Heart left ventricle (tissue), 16 donors: ENCODE measurements at regions not wholly inside any gene's neighbourhood (a gene's known extent, or its start where the extent isn't known, plus 50 kb on each side); places are given as distances from the start of the nearest gene placed in this dataset.

Experiments used
- ATAC-seq, 4 donors: fragments of 200-7000 bp; cut with Tn5 transposase; one replicate each; pipeline ENCODE4 v1.9.1; 2020 to 2022; ENCODE audit warnings: moderate library complexity in 4 of 4, mild to moderate bottlenecking in 3 of 4, moderate number of reproducible peaks in 1 of 4
- DNase-seq, 5 donors: peaks; one replicate each; pipeline ENCODE4 v3.0.0-alpha.2; 2020
- H3K27ac ChIP-seq, 12 donors: fragments of 200-600 bp; sonication (generic) in 4 of 12; one replicate each; pipeline versions ENCODE4 v1.5.0 to v1.8.0; 2016 to 2022; ENCODE audit warnings: mild to moderate bottlenecking in 2 of 12
- H3K27me3 ChIP-seq, 9 donors: fragments of 200-600 bp; sonication (generic) in 2 of 9; one replicate each; pipeline versions ENCODE4 v1.5.1 to v1.8.0; 2016 to 2022; ENCODE audit warnings: mild to moderate bottlenecking in 3 of 9
- H3K36me3 ChIP-seq, 9 donors: fragments of 200-600 bp; sonication (generic) in 2 of 9; one replicate each; pipeline versions ENCODE4 v1.5.0 to v1.8.0; 2018 to 2022; ENCODE audit warnings: mild to moderate bottlenecking in 2 of 9
- H3K4me1 ChIP-seq, 12 donors: fragments of 200-600 bp; sonication (generic) in 4 of 12; one replicate each; pipeline versions ENCODE4 v1.5.0 to v1.8.0; 2016 to 2022; ENCODE audit warnings: mild to moderate bottlenecking in 3 of 12
- H3K4me3 ChIP-seq, 12 donors: fragments of 200-600 bp; sonication (generic) in 4 of 12; one replicate each; pipeline versions ENCODE4 v1.5.0 to v1.8.0; 2017 to 2022; ENCODE audit warnings: mild to moderate bottlenecking in 9 of 12, moderate library complexity in 4 of 12
- H3K9me3 ChIP-seq, 12 donors: fragments of 200-600 bp; sonication (generic) in 4 of 12; one replicate each; pipeline versions ENCODE4 v1.5.0 to v1.8.0; 2016 to 2022; ENCODE audit warnings: mild to moderate bottlenecking in 1 of 12
- POLR2A ChIP-seq, 2 donors: fragments of 450-650 bp; IDR thresholded peaks; one replicate each; pipeline ENCODE4 v1.6.1; 2017; ENCODE audit warnings: antibody characterized with exemption in 2 of 2, mild to moderate bottlenecking in 2 of 2, moderate library complexity in 2 of 2
- WGBS, 4 donors: extraction: QIAGEN DNeasy Blood & Tissue Kit in 2 of 4; methylation state at CpG; one replicate each; pipeline versions ENCODE4 v1.1.5 to v1.1.7; 2013 to 2018; 5-methylcytosine and 5-hydroxymethylcytosine counted together
- intact Hi-C, 10 donors: fragments of 100-400 bp; cut with DNase I; formaldehyde crosslinking; loops; one replicate each; pipeline versions ENCODE4 v1.11.1 to v1.14.2; 2022
- TF ChIP-seq, protein P1 (sequence below), 12 donors: fragments of 200-600 bp; sonication (generic) in 4 of 12; IDR thresholded peaks; one replicate each; pipeline versions ENCODE4 v1.5.0 to v1.8.0; 2018 to 2022; ENCODE audit warnings: antibody characterized with exemption in 12 of 12, mild to moderate bottlenecking in 5 of 12
- donor health status: ischemic (EF 13 %, LVEDD 7.1; RV severe dilation, severe dysfunction).
- donor health status: healthy with polysubstance abuse.
- donor health status: DM: no; HTN: yes; CAD: no.
- donor health status: DM: no; HTN: no; CAD: no.
- donor health status: ischemic (EF 25% LVEDD 6.9; RV normal size, moderate dysfunction).
- donor health status: ischemic (EF 25% LVEDD 5.7; RV mildly dilated, moderate dysfunction).
- donor health status: healthy.
- donor health status: DM: yes; HTN: yes; CAD: no.
- donor health status: ischemic (EF 35%, LVEDD 5.7; RV mildly dilated, moderate dysfunction).
- donor health status: nonischemic (EF 11% LVEDD 7.7; RV severe dilation, severe dysfunction).
- donor health status: DM: yes; HTN: yes; CAD: no.
- donor health status: PGD.
- donor health status: ischemic (EF 29% LVEDD 5.4; RV normal size, mild dysfunction).
- donor health status: nonischemic (EF 23%, LVEDD 6.1; RV moderate dilation, normal function).

- intact Hi-C loops, result loop anchor here in 2 of 10 donors (10.0 kb wide), 2 partner anchors 80 to 90 kb away; no protein-coding TSS in a partner anchor
- ATAC-seq, result no peak
- no peak for TF ChIP-seq POLR2A (IDR thresholded peaks at IDR 0.05)
- TF ChIP-seq, protein P1, sequence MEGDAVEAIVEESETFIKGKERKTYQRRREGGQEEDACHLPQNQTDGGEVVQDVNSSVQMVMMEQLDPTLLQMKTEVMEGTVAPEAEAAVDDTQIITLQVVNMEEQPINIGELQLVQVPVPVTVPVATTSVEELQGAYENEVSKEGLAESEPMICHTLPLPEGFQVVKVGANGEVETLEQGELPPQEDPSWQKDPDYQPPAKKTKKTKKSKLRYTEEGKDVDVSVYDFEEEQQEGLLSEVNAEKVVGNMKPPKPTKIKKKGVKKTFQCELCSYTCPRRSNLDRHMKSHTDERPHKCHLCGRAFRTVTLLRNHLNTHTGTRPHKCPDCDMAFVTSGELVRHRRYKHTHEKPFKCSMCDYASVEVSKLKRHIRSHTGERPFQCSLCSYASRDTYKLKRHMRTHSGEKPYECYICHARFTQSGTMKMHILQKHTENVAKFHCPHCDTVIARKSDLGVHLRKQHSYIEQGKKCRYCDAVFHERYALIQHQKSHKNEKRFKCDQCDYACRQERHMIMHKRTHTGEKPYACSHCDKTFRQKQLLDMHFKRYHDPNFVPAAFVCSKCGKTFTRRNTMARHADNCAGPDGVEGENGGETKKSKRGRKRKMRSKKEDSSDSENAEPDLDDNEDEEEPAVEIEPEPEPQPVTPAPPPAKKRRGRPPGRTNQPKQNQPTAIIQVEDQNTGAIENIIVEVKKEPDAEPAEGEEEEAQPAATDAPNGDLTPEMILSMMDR (IDR thresholded peaks at IDR 0.05), result no peak
- peaks cover 0 to 4% (median 0%) of the 10 kb centered on the region in 9 donors for H3K27me3 ChIP-seq
- no peak for DNase-seq
- 10 to 25% (median 20%) methylated on average over 3 of the region's 3 CpGs for WGBS, 4 donors
- H3K9me3 ChIP-seq, result no peaks in the 10 kb centered on the region
- no peak overlapping the region for H3K27ac ChIP-seq
- peaks cover 0 to 7% (median 0%) of the 10 kb centered on the region in 12 donors for H3K4me1 ChIP-seq
- no peaks in the 10 kb centered on the region for H3K36me3 ChIP-seq
- no peak overlapping the region for H3K4me3 ChIP-seq
Observed at GRCh38 chr6:79864421-79864820, 82.9 kb downstream of the ELOVL4 start.

GRCh38 chr6:79864001-79864400 lies 83.4 kb downstream of the ELOVL4 start:
- WGBS, 4 donors, result 53 to 63% (median 59%) methylated on average over 1 of the region's 1 CpG
- Histone ChIP-seq H3K27ac (no peak overlapping the region), H3K9me3 (no peaks in the 10 kb centered on the region), H3K27me3 (peaks cover 0 to 4% (median 0%) of the 10 kb centered on the region in 9 donors), H3K36me3 (no peaks in the 10 kb centered on the region), H3K4me3 (no peak overlapping the region), H3K4me1 (peaks cover 0 to 6% (median 0%) of the 10 kb centered on the region in 12 donors)
- intact Hi-C loops, result loop anchor here in 2 of 10 donors (10.0 kb wide), 2 partner anchors 79 to 89 kb away; no protein-coding TSS in a partner anchor
- ATAC-seq, result no peak
- DNase-seq, result no peak
- no peak for TF ChIP-seq POLR2A (IDR thresholded peaks at IDR 0.05)
- TF ChIP-seq, protein P1 (IDR thresholded peaks at IDR 0.05), result no peak

GRCh38 chr6:79863566-79863965 lies 83.8 kb downstream of the ELOVL4 start:
- Histone ChIP-seq H3K9me3 (no peaks in the 10 kb centered on the region), H3K27me3 (peaks cover 0 to 4% (median 0%) of the 10 kb centered on the region in 9 donors), H3K4me1 (peaks cover 0 to 6% (median 0%) of the 10 kb centered on the region in 12 donors), H3K27ac (no peak overlapping the region), H3K4me3 (no peak overlapping the region), H3K36me3 (no peaks in the 10 kb centered on the region)
- DNase-seq (no peak), ATAC-seq (no peak)
- WGBS, 4 donors, result 78 to 91% (median 82%) methylated on average over 1 of the region's 1 CpG
- TF ChIP-seq, protein P1 (IDR thresholded peaks at IDR 0.05), result no peak
- no peak for TF ChIP-seq POLR2A (IDR thresholded peaks at IDR 0.05)
- intact Hi-C loops, result loop anchor here in 2 of 10 donors (10.0 kb wide), 2 partner anchors 79 to 89 kb away; no protein-coding TSS in a partner anchor

DNA sequence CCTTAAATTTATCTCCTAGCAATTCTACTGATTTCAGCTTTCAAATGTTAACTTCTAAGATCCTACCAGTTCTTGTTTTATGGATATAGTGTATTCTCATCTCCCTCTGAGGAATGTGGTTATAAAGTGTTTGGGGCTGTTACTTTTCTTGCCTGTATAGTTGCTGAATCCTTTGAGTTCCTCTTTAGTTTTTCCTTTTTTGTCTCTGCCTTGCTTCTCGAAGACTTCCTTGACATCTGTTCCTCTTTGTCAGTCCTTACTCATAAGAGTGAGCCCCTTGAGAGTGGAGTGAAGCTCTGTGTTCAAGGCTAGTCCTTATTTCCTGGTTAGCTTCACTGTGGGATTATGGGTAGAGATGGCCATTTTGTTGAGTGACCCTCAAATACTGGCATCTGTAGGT lies 84.6 kb downstream of the ELOVL4 start:
- no peak for DNase-seq
- WGBS, 4 donors, result 63 to 83% (median 68%) methylated on average over 1 of the region's 1 CpG
- Histone ChIP-seq H3K36me3 (no peaks in the 10 kb centered on the region), H3K27me3 (peaks cover 0 to 4% (median 0%) of the 10 kb centered on the region in 9 donors), H3K27ac (no peak overlapping the region), H3K9me3 (no peaks in the 10 kb centered on the region), H3K4me3 (no peak overlapping the region), H3K4me1 (no peaks in the 10 kb centered on the region)
- intact Hi-C loops, result loop anchor here in 2 of 10 donors (10.0 kb wide), 2 partner anchors 78 to 88 kb away; no protein-coding TSS in a partner anchor
- ATAC-seq, result no peak
- TF ChIP-seq, protein P1 (IDR thresholded peaks at IDR 0.05), result no peak
- TF ChIP-seq POLR2A (IDR thresholded peaks at IDR 0.05), result no peak
